Right renal cortex interstitium (tissue), 3 donors: ENCODE measurements at regions not wholly inside any gene's neighbourhood (a gene's known extent, or its start where the extent isn't known, plus 50 kb on each side); places are given as distances from the start of the nearest gene placed in this dataset.
A peak's percentile ranks its signal among the peaks of the same experiment; 100 is the strongest.

ENCODE experiments used
- DNase-seq, 3 donors: peaks; one replicate each; pipeline ENCODE4 v3.0.0-alpha.2; 2013; ENCODE audit warnings: low read depth in 3 of 3, low spot score in 2 of 3

- no peak for DNase-seq
Measured at GRCh38 chr5:75951158-75951557, 132.0 kb upstream of the SV2C start.

- no peak for DNase-seq
Measured at GRCh38 chr5:75948438-75948837, 134.7 kb upstream of the SV2C start.

GRCh38 chr5:75940418-75940817 lies 142.8 kb upstream of the SV2C start:
- no peak for DNase-seq

GRCh38 chr5:75935572-75935971 lies 147.6 kb upstream of the SV2C start:
- no peak for DNase-seq

GRCh38 chr5:75933489-75933888 lies 149.7 kb upstream of the SV2C start:
- DNase-seq: no peak

- no peak for DNase-seq
Measured at GRCh38 chr5:75931175-75931574, 152.0 kb upstream of the SV2C start.

GRCh38 chr5:75928992-75929391 lies 154.2 kb upstream of the SV2C start:
- no peak for DNase-seq

- no peak for DNase-seq
Measured at GRCh38 chr5:75922480-75922879, 160.7 kb upstream of the SV2C start.

GRCh38 chr5:75921011-75921410 lies 162.2 kb upstream of the SV2C start:
- DNase-seq: no peak

- no peak for DNase-seq
Measured at GRCh38 chr5:75916144-75916543, 167.0 kb upstream of the SV2C start.

GRCh38 chr5:75909223-75909622 lies 174.0 kb upstream of the SV2C start:
- no peak for DNase-seq

GRCh38 chr5:75907651-75908050 lies 175.5 kb upstream of the SV2C start:
- DNase-seq: no peak

GRCh38 chr5:75894482-75894881 lies 177.2 kb upstream of the POC5 start:
- no peak for DNase-seq

- no peak for DNase-seq
Measured at GRCh38 chr5:75891736-75892135, 174.5 kb upstream of the POC5 start.

- no peak for DNase-seq
Measured at GRCh38 chr5:75891020-75891419, 173.8 kb upstream of the POC5 start.

GRCh38 chr5:75890546-75890945 lies 173.3 kb upstream of the POC5 start:
- DNase-seq: no peak

GRCh38 chr5:75886706-75887105 lies 169.5 kb upstream of the POC5 start:
- no peak for DNase-seq

GRCh38 chr5:75885849-75886596 lies 168.8 kb upstream of the POC5 start:
- no peak for DNase-seq

GRCh38 chr5:75885321-75885720 lies 168.1 kb upstream of the POC5 start:
- DNase-seq: no peak

GRCh38 chr5:75869891-75870290 lies 152.7 kb upstream of the POC5 start:
- DNase-seq: no peak

- peak in 1 of 3 donors; percentile 23 for DNase-seq
Measured at GRCh38 chr5:75862872-75863271, 145.6 kb upstream of the POC5 start.

GRCh38 chr5:75859621-75860020 lies 142.4 kb upstream of the POC5 start:
- peak in 1 of 3 donors; percentile 23 for DNase-seq

GRCh38 chr5:75856056-75856455 lies 138.8 kb upstream of the POC5 start:
- DNase-seq: no peak
